CD4-positive, alpha-beta T cell treated with Interferon alpha-2 for 1 hour (primary cell): ENCODE measurements at regions not wholly inside any gene's neighbourhood (a gene's known extent, or its start where the extent isn't known, plus 50 kb on each side); places are given as distances from the start of the nearest gene placed in this dataset.
"Not testable (repeated sequence)": the region's sequence is repeated elsewhere in the genome, so short reads cannot be mapped to it uniquely, and the experiment has no call there.

ENCODE experiments used
- DNase-seq, 2 donors: peaks; one replicate each; pipeline ENCODE4 v3.0.0-alpha.2; 2020 to 2022

GRCh38 chr6:141443032-141443431 is 689.7 kb upstream of the GJE1 start:
- no peak for DNase-seq

GRCh38 chr6:141439513-141439912 is 693.2 kb upstream of the GJE1 start:
- DNase-seq = no peak

DNA sequence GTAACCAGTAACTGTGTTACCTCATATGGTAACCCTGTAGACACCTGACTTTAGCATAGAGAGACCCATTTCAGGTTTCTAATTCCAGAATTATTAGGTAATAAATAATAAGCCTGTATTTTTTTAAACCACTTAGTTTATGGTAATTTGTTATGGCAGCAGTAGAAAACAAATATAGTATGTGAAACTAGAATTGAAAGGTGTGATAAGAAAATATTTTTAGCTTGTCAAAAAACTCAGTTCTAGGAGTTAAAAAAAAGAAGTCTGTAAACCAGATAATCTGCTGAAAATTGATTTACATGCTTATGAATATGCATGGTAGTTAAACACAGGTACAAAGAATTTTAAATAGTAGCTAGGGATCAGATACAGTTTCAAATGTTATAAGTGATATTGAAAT is 695.0 kb upstream of the GJE1 start:
- DNase-seq = no peak

- no peak for DNase-seq
Measured at GRCh38 chr6:141437011-141437410, 695.7 kb upstream of the GJE1 start.

DNA sequence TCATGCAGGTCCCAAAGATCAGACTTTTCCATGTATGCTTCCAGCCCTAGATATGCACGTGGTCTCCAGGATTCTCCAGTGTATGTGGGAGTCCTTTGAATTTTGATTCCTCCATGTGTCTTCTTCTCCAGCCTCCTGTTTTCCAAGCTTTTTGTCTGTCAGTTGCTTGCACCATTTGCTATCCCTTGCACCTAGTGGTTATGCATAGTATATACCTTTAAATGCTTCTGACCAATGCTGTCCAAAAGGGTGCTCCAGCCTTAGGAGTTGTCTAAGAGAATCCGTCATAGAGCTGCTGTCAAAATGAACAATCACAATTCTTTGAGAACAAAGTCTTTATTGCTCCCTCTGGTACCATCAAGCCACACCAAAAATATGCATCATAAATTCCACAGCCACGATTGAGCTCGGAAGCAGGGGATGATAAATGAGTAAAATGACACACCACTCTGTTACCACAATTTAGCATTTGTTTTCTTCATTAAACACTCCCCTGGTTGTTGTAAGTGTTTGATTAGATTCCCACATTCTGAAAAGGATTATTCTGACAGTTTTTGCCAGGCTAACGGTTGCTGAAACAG is 706.2 kb upstream of the GJE1 start:
- no peak for DNase-seq

DNA sequence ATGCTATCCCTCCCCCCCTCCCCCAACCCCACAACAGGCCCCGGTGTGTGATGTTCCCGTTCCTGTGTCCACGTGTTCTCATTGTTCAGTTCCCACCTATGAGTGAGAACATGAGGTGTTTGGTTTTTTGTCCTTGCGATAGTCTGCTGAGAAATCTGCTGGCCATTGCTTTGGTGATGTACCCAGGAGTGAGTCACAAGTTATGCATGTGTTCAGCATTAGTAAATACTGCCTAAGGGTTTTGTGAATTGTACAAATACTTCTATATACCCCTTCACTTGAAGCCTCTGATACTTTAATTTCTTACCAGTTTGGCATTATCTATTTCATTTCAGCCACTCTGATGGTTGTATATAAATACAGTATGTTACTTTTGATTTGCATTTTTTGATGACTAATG is 711.3 kb upstream of the GJE1 start:
- DNase-seq = no peak

DNA sequence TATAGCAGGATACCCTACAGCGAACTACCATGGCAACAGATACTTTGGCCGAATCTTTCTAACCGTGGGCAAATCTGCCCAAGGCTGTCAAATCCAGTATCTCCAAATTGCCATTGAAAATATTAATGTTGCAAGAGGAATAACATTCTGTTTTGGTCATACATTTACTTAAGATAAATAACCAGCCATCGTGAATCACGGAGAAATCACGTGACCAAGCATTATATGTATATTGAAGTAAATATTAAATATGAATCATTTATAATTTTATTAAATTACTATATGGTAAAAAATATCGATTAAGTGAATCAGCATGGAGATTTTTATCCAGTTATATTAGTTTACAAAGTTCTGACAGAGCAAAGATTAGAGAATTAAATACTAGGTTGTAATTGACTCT is 714.6 kb upstream of the GJE1 start:
- no peak for DNase-seq

DNA sequence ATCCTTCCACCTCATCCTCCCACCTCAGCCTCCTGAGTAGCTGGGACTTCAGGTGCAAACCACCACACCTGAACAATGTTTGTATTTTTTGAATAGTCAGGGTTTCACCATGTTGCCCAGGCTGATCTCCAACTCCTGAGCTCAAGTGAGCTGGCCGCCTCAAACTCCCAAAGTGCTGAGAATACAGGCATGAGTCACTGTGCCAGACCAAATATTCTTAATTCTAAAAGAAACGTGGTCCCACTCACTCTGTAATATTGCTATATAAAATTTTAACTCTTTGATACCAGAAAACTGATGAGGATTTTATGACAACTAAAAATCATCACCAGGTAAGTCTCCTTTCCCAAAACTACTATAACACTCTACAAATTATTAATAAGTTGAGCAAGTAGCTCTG is 716.8 kb upstream of the GJE1 start:
- no peak for DNase-seq

DNA sequence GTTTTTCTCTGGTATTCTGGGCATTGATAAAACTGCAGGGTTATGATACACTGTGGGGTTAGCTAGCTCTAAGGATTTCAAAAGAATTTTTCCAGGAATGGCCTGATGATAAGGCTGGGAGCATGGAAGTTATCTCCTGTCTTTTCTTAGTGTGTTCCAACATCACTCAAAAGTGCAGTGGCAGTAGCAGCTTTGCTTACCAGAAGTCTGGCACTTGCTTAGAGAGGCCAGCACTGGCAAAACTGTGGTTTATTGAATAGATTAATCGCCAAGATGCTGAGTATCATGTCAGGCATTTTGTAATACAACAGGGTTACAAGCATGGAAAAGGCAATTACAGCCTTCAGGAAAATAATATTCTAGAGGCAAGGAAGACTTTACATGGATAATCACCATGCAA is 719.5 kb upstream of the GJE1 start:
- DNase-seq = no peak

- DNase-seq = no peak
Measured at GRCh38 chr6:141406761-141407160, 726.0 kb upstream of the GJE1 start.

- DNase-seq = no peak
Measured at GRCh38 chr6:141403827-141404226, 728.9 kb upstream of the GJE1 start.

GRCh38 chr6:141403103-141403502 is 729.6 kb upstream of the GJE1 start:
- no peak for DNase-seq

DNA sequence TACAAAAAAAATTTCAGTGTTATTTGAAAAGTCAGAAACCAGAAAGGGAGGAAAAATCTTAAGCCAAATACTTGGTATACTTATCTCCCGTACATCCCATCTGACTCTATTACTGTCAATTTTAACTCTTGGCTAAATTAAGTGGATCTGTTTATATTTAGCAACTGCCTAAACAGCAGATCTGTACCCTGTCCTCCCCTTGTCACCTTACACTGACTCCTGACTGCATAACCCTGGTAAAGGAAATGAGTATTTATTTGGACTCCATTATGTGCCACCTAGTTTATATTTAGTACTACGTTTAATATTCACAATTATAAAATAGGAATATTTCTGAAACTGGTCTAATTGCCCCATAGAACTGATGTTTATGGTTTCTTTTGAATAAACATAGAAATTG is 730.2 kb upstream of the GJE1 start:
- DNase-seq = no peak

DNA sequence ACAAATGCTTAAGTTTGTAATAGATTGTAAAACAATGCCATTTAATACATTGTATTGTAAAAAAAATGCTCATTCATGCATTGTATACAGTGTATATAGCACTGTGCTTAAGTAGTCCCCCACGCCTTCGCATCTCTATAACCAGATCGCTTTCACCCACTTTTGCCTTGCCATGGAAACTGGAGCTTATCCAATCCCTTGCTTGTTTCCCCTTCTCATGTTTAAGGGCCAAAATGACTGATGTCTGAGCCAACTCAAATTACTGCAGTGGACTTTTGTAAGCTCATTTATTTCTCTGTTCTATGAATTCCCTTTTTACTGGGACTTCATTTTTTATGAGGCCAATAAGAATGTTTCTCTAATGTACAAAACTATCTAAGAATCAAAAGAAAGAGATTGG is 730.9 kb upstream of the GJE1 start:
- DNase-seq = no peak

DNA sequence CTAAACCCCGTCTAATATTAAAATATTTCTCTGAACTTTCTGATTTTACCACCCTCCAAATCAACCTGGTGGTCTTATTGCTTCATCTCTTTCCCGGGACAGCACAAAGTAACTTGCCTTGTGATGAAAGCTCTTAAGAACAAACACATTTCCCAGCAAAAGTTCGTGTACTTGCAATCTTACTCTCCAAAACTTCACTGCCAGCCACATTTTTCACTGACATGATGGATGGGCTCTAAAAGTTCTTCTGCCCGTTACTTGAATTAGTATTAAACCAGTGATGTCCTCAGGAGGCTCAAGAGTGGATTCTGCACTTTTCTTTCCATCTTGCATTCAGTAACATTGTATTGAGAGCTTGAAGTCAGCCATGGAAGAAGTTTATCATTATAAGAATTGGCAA is 731.6 kb upstream of the GJE1 start:
- DNase-seq = no peak

GRCh38 chr6:141398949-141399348 is 733.8 kb upstream of the GJE1 start:
- DNase-seq = no peak

DNA sequence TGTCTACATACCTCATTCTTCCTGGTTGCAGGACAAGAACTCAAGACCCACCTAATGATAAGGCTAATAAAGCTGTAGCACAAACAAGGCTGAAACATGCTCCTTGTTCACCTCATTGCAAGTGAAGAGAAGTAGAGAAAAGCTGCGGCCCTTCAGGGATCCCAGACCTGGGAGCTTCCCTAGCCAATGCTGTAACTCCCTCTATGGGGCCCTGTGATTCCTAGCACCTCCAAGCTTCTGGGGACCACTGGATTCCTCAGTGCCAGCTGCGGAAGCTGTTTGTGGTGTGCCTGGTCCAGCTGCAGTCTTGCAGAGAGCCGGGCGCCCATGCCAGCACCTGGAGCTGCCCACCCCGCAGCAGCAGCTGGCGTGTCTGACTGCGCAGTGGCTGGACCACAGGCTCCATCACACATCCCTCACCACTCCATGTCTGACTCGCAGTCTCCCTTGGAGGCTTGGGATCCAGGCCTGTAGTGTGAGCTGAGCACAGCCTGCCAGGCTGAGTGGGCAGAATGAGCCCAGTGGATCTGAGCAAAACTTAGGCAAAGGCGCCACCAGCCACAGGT is 737.2 kb upstream of the GJE1 start:
- DNase-seq = no peak

GRCh38 chr6:141394565-141395051 is 738.1 kb upstream of the GJE1 start:
- DNase-seq = no peak

DNA sequence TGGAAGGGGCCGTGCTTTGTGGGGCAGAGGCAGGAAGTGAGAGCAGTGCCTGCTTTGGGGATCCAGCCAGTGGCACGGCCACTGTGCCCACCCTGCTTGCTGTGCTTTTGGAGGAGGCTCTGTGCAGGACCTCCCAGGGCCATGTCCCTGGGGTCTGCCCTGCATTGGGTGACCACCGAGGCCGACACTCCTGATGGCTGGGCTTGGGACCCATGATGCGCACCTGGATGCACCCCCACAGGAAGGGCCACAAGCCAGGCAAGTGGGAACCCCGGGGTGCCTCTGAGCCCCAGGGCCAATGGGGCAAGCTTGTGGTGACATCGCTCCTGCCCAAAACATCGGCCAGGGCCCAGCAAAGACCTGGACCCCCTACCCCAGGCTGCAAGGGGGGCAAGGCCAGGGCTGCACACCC is 738.6 kb upstream of the GJE1 start:
- no peak for DNase-seq

GRCh38 chr6:141393405-141394124 is 739.2 kb upstream of the GJE1 start:
- DNase-seq = no peak

DNA sequence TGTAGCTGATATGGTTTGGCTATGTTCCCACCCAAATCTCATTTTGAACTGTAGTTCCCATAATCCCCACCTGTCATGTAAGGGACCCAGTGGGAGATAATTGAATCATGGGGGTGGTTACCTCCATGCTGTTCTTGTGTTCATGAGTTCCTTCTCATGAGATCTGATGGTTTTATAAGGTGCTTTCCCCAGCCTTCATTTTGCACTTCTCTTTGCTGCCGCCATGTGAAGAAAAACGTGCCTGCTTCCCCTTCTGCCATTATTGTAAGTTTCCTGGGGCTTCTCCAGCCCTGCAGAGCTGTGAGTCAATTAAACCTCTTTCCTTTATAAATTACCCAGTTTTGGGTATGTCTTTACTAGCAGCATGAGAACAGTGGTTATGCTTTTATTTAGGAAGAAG is 741.6 kb upstream of the GJE1 start:
- DNase-seq = not testable (repeated sequence)

DNA sequence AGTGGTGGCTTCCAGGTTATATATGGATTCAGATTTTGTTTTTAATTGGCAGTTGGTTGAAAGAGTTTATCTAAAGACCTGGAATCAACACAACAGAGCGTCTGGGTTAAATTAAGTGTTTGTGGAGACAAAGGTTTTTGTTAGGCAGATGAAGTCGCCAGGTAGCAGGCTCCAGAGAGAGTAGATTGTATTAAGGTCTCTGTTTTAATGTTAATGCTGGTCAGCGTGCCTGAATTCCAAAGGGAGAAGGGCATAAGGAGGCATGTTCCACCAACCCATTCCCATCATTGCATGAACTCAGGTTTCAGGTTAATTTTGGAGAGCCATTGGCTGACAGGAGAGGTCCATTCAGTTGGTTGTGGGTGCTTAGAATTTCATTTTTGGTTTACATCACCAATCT is 744.1 kb upstream of the GJE1 start:
- no peak for DNase-seq

DNA sequence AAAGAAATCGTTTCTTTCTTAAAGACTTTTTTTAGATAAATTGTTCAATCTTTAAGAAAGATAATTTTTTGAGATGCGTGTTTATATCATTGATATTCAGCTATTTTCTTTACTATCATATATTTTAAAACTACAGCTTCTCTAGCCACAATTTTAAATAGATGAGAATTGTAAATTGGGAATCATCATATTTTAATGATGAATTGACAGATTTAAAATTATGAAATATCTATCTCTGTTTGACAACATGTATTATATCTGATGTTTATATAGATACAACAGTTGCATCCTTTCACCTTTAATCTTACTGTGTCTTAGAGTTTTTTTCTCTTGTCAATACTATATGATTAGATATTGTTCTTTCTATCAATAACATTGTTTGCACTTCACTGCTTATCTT is 762.3 kb upstream of the GJE1 start:
- DNase-seq = no peak

- DNase-seq = not testable (repeated sequence)
Measured at GRCh38 chr6:141366796-141367195, 765.9 kb upstream of the GJE1 start.

GRCh38 chr6:141364694-141365093 is 768.0 kb upstream of the GJE1 start:
- no peak for DNase-seq
